HG03520 (cell line): ENCODE measurements at regions not wholly inside any gene's neighbourhood (a gene's known extent, or its start where the extent isn't known, plus 50 kb on each side); places are given as distances from the start of the nearest gene placed in this dataset.
"Not testable (repeated sequence)": the region's sequence is repeated elsewhere in the genome, so short reads cannot be mapped to it uniquely, and the experiment has no call there.

Source experiments
- ATAC-seq: cut with Tn5 transposase; IDR thresholded peaks from one replicate; pipeline ENCODE4 v1.9.1; 2021; ENCODE audit warnings: mild to moderate bottlenecking, moderate library complexity; ENCODE audit not compliant: unreplicated experiment

- ATAC-seq: peak; percentile 74
Measured at GRCh38 chr3:72538070-72538745, 310.0 kb downstream of the SHQ1 start.

DNA sequence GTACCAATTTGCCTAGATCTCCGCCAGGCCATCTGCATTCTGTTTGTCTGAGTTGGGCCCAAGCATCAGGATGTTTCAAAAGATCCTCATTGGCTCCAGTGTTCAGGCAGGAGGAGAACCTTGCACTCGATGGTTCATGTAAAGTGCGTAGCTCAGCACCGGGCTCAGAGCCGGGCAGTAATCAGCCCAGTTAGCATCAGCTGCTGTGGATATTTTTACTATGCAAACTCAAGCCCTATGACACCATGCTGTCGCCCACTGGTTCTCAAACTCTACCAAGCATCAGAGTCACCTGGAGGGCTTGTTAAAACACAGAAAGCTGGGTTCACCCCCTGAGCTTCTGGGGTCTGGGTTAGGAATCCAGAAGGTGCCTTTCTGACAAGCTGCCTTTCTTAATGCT lies 310.8 kb downstream of the SHQ1 start:
- ATAC-seq: no peak

- no peak for ATAC-seq
Measured at GRCh38 chr3:72536878-72537267, 311.4 kb downstream of the SHQ1 start.

GRCh38 chr3:72536206-72536877 lies 311.9 kb downstream of the SHQ1 start:
- no peak for ATAC-seq

DNA sequence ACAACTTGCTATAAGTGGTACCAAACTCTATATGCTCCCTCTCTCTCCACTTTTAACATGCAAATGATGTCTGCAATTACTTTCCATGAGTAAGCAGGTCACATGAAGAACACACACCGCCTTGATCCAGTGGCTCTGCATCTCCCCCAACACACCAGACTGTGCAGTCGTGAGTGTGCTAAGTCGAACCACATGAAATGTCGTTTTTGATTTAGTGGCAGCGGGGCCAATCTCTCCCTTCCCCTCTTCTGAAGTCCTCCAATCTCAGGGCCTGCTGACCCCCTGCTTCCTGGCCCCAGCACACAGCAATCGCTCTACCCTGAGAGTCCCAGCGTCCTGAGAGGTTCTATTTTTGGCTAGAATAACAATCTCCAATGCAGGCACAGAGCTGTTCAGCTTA lies 312.5 kb downstream of the SHQ1 start:
- ATAC-seq: no peak

- no peak for ATAC-seq
Measured at GRCh38 chr3:72533591-72534473, 314.4 kb downstream of the SHQ1 start.

DNA sequence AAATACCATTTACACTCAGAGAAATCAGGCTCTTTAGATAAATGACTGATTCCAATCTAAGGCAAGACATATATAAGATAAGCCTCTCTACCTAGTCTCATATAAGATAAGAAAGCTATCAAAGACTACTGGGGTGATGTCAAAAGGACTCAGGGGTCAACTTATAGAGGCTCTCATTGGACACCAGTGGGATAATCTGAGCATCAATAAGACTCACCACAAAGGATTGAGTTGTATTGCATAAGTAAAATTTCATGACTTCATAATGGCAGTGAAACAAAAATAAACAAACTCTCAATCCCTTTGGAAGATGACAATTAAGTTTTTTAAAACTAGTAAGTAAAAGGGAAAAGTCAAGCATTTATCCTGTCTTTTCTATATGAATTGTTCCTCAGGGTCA lies 317.8 kb downstream of the SHQ1 start:
- no peak for ATAC-seq

GRCh38 chr3:72529081-72529480 lies 319.2 kb downstream of the SHQ1 start:
- no peak for ATAC-seq

GRCh38 chr3:72523429-72524151 lies 324.7 kb downstream of the SHQ1 start:
- ATAC-seq: peak; percentile 70

- peak; percentile 63 for ATAC-seq
Measured at GRCh38 chr3:72520690-72521308, 327.4 kb downstream of the SHQ1 start.

- no peak for ATAC-seq
Measured at GRCh38 chr3:72519946-72520604, 328.2 kb downstream of the SHQ1 start.

DNA sequence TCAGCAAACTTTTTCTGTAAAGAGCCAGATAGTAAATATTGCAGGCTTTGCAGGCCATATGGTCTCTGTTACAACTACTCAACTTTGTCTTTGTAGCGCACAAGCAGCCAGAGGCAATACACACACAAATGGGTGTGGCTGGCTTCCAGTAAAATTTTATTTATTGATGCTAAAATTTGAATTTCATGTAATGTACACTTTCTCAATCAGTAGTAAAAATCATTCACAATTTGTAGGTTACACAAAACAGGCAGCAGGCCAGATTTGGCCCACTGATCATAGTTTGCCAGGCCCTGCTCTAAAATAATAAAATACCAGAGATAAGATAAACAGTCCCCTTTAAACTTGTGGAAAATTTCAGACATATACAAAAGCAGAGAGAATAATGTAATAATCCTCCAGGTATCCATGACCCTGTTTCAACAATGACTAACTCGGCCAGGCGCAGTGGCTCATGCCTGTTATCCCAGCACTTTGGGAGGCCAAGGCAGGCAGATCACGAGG lies 330.3 kb downstream of the SHQ1 start:
- no peak for ATAC-seq

GRCh38 chr3:72517336-72517735 lies 330.9 kb downstream of the SHQ1 start:
- ATAC-seq: no peak

DNA sequence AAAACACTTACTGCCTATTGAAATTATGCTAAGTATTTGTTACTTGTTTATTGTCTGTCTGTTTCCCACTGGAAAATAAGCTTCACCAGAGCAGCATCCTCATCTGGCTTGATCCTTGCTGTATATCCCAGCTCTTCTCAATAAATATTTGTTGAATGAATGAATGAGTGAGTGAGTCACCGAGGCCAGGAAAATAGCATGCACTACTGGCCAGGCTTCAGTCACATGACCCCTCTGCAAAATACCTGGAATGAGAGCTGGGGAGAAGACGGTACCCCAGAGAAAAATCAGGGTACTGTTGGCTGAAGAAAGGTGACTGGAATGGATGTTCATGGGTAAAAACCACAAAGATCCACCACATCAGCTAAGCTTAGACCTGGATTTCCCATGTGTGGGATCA lies 331.9 kb downstream of the SHQ1 start:
- ATAC-seq: no peak

- ATAC-seq: no peak
Measured at GRCh38 chr3:72515941-72516340, 332.3 kb downstream of the SHQ1 start.

DNA sequence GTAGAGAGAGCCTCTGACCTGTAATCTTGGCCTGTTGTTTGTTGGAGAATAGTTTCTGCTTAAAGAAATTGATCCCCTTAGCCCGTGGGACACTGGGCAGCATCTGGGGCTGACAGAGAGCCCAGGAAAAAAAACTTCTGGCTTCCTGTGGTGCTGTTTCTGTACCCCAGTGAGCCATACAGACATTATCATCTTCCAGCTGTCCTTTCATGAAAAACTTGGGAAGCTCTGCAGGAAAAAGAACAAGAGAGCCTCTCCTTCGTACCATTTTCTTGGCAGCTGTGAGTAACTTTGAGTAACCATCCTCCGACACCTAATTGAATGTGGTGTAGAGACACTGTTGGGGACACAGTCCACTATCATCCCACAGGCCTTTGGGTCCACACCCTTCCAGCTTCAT lies 333.0 kb downstream of the SHQ1 start:
- ATAC-seq: no peak

DNA sequence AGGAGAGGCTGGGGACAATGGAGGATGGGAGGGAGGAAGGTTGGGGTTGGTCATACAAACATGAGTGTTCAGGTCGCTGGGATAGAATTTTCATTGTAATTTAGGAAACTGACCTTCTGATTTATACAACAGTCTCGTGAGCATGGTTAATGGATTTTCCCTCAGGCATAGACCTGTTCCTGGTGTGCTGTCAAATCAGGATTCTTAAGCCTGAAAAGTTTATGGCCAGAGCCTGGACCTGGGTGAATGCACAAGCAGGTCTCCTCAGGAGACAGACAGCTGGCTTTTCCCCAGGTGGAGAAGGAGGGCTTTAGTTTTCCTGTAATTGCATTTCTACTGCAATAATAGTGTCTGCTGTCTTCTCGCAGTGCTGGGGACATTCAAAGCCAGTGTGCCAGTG lies 338.0 kb downstream of the SHQ1 start:
- no peak for ATAC-seq

- no peak for ATAC-seq
Measured at GRCh38 chr3:72505539-72506405, 342.5 kb downstream of the SHQ1 start.

- ATAC-seq: not testable (repeated sequence)
Measured at GRCh38 chr3:72497501-72497900, 350.7 kb downstream of the SHQ1 start.
